ENCODE measurements at regions not wholly inside any gene's neighbourhood (a gene's known extent, or its start where the extent isn't known, plus 50 kb on each side); places are given as distances from the start of the nearest gene placed in this dataset.

DNA sequence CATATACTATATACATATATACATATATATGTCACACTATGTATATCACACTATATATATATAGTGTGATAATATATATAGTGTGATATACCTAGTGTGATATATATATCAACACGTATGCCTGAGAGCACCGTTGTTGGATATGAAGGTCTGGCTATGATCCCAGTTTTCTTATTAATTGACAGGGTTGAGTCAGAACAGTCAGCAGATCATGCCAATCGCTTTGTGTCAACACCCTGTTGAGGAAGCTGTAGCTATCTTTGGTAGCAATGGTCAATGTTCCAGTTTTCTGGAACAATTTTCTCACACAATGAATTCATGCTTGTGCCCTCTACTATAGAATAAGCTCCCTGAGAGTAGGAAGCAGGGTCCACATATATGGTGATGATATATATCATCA is 496.0 kb upstream of the AGA start:
- no peak for DNase-seq

DNA sequence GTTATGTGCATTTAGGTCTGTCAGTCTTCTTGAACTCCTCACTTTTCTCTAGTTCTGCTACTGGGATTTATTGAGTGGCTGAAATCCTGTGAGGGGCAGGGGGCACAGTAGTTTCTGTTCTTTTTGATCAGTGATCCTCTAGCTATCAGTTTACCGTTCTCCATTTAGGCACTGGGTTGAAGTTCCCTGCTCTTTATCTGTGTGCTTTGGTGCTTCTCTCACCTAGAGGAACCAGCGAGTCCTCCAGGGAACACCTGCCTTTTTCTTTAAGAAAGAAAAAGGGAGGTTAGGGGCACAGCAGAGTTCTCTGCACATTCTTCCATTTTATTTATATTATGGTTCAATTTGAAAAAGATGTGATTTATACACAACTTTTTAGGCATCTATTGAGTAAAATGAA is 503.0 kb upstream of the AGA start:
- H3K4me3 ChIP-seq, result no peak overlapping the region

More for the DNA sequence above, 496.0 kb upstream of the AGA start:
- Histone ChIP-seq H3K36me3 (no peaks in the 10 kb centered on the region), H3K4me3 (no peak overlapping the region), H3K9me3 (no peaks in the 10 kb centered on the region), H3K27me3 (no peaks in the 10 kb centered on the region)

DNA sequence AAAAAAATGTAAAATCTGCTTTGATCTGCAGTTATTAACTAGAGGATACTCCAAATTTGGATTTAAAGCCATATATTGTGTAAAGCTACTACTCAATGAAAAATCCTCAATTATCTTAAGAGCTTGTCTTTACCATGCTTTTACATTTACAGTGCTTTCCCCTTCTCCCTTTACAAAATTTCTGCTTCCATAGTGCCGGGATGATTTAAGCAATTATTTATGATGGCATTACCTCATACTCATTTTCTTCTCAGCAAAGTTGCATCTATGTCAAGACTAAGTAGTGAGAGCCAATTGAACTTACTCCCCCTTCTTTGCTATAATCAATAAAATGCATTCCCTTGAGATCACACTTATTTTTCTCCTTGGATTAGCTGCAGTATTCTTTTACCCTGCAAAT is 505.4 kb upstream of the AGA start:
- DNase-seq, result no peak
- no peaks in the 10 kb centered on the region for H3K27me3 ChIP-seq
- no peaks in the 10 kb centered on the region for H3K9me3 ChIP-seq
- no peaks in the 10 kb centered on the region for H3K36me3 ChIP-seq
- H3K4me3 ChIP-seq, result no peak overlapping the region

More for the DNA sequence above, 503.0 kb upstream of the AGA start:
- no peak for DNase-seq
- no peaks in the 10 kb centered on the region for H3K27me3 ChIP-seq
- H3K36me3 ChIP-seq, result no peaks in the 10 kb centered on the region
- H3K9me3 ChIP-seq, result no peaks in the 10 kb centered on the region

GRCh38 chr4:177948853-177949252 is 506.6 kb upstream of the AGA start:
- Histone ChIP-seq H3K4me3 (no peak overlapping the region), H3K27me3 (no peaks in the 10 kb centered on the region), H3K36me3 (no peaks in the 10 kb centered on the region), H3K9me3 (no peaks in the 10 kb centered on the region)
- DNase-seq, result no peak

DNA sequence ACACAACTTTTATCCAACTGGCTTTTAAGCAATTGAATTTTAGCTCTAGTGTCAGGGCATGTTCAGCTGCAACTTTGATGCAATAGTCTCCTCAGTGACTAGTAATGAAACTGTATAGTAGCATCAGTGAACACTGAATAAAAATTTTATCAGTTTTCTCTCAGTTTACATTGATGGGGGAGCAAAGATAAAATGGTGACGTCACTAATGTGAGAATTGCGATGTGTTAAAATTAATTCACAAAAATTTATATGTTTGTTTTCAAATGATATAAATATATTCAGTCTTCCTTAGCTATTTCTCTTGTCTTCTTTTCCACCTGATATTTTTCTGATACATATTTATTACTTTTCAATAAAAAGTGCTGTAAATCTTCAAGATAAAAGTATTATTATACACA is 508.8 kb upstream of the AGA start:
- no peak for DNase-seq
- H3K27me3 ChIP-seq, result no peaks in the 10 kb centered on the region
- no peaks in the 10 kb centered on the region for H3K36me3 ChIP-seq
- H3K4me3 ChIP-seq, result no peak overlapping the region
- no peaks in the 10 kb centered on the region for H3K9me3 ChIP-seq

DNA sequence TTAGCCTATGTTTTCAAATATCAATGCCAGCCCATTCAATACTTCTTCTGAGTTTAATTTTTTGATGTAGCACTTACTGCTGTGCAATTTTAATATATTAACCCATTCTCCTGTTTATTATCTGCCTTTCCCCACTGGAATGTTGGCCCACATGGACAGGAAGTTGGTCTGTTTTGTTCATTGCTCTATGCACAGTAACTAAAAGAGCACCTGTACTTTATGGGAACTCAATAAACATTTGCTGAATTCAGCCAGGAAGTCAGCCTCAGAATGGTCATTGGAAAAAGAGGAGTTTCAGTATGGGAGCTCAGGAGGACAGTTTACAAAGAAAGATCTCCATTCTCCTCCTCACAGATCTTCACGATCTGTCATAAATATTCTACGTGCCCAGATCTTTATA is 510.5 kb upstream of the AGA start:
- H3K27me3 ChIP-seq, result no peaks in the 10 kb centered on the region
- H3K36me3 ChIP-seq, result no peaks in the 10 kb centered on the region
- H3K9me3 ChIP-seq, result no peaks in the 10 kb centered on the region
- no peak overlapping the region for H3K4me3 ChIP-seq
- no peak for DNase-seq

GRCh38 chr4:177957596-177958360 is 515.5 kb upstream of the AGA start:
- no peaks in the 10 kb centered on the region for H3K36me3 ChIP-seq
- DNase-seq, result no peak
- H3K4me3 ChIP-seq, result no peak overlapping the region
- H3K9me3 ChIP-seq, result no peaks in the 10 kb centered on the region
- no peaks in the 10 kb centered on the region for H3K27me3 ChIP-seq

DNA sequence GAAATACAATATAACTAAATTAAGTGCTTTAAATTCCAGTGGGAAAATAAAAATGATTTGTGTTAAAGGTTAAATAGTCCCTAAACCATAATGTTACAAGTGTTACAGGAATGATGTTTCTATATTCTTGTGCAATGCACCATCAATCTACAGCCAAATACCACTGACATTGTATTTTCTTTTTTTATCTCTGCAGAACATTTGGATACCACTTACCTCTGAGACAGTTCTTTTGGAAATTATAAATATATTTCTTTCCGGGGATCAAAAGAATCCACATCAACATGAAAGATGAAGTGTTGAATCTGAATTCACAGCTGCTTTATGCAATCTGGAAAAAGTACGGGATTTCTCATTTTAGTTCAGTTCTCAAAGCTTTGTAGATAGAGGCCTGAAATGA is 518.3 kb upstream of the AGA start:
- no peaks in the 10 kb centered on the region for H3K27me3 ChIP-seq
- H3K9me3 ChIP-seq, result no peaks in the 10 kb centered on the region
- H3K4me3 ChIP-seq, result no peak overlapping the region
- H3K36me3 ChIP-seq, result no peaks in the 10 kb centered on the region
- DNase-seq, result no peak

GRCh38 chr4:177961761-177962380 is 519.6 kb upstream of the AGA start:
- DNase-seq, result no peak
- Histone ChIP-seq H3K9me3 (no peaks in the 10 kb centered on the region), H3K27me3 (no peaks in the 10 kb centered on the region), H3K4me3 (no peak overlapping the region), H3K36me3 (no peaks in the 10 kb centered on the region)

DNA sequence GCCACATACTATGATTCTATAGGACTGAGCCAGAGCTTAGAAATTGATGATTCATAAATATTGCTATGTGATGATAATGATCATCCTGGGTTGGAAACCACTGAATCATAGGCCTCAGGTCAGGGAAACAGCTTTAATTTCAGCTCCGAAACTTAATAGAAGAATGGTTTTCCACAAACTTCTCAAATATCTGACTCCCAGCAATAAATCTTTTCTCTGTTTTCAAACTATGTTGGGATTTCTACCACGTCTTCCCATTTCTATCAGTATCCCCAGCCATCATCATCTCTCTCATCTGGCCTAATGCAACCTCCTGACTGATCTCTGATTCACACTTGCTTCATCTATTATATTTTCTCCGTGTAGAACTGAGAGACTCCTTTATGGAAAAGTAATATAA is 521.8 kb upstream of the AGA start:
- DNase-seq, result no peak
- H3K36me3 ChIP-seq, result no peaks in the 10 kb centered on the region

DNA sequence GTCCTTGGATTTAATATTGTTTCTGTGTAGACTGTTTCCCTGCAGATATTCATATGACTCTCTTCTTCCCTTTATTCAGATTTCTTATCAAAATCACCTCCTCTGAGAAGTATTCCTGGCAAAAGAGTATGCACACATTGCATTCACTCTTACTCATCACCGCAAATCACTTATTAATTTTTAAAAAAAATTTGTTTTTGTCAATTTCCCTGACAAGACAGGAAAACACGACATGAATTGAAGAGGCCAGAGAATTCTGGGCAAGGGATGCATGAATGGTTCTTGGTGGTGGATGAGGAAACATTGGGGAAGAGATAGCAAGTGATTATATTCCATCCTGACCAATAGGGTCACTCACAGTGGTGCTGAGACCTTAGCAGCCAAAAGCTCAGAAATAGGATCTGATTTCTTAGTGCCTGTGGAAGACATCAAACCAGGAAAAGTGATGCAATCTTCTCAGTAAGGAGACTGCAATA is 522.5 kb upstream of the AGA start:
- Histone ChIP-seq H3K4me3 (no peak overlapping the region), H3K9me3 (no peaks in the 10 kb centered on the region), H3K36me3 (no peaks in the 10 kb centered on the region), H3K27me3 (no peaks in the 10 kb centered on the region)
- no peak for DNase-seq

More for the DNA sequence above, 521.8 kb upstream of the AGA start:
- Histone ChIP-seq H3K9me3 (no peaks in the 10 kb centered on the region), H3K4me3 (no peak overlapping the region), H3K27me3 (no peaks in the 10 kb centered on the region)

GRCh38 chr4:177967328-177967727 is 525.1 kb upstream of the AGA start:
- no peak for DNase-seq
- no peak overlapping the region for H3K4me3 ChIP-seq
- H3K9me3 ChIP-seq, result no peaks in the 10 kb centered on the region
- no peaks in the 10 kb centered on the region for H3K36me3 ChIP-seq
- H3K27me3 ChIP-seq, result no peaks in the 10 kb centered on the region

GRCh38 chr4:177968817-177969442 is 526.7 kb upstream of the AGA start:
- Histone ChIP-seq H3K36me3 (no peaks in the 10 kb centered on the region), H3K4me3 (no peak overlapping the region), H3K27me3 (no peaks in the 10 kb centered on the region), H3K9me3 (no peaks in the 10 kb centered on the region)
- DNase-seq, result no peak

DNA sequence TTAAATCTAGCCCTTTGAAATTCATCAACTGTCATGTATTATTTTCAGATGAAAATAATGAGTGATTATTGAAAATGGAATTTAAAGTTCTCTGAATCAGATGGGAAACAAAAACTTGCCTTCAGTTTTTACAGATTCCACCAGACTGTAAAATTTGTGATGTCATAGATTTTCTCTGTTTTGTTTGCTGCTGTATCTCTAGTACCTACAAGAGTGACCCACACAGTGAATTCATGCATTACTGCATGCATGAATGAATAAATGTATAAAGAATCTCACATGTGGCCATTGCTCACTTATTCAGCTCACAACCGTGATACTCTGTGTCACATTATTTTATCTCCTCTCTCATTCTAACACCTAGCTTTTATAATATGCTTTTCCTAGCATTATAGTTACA is 532.2 kb upstream of the AGA start:
- Histone ChIP-seq H3K9me3 (no peaks in the 10 kb centered on the region), H3K36me3 (no peaks in the 10 kb centered on the region), H3K4me3 (no peak overlapping the region), H3K27me3 (no peaks in the 10 kb centered on the region)
- DNase-seq, result no peak

DNA sequence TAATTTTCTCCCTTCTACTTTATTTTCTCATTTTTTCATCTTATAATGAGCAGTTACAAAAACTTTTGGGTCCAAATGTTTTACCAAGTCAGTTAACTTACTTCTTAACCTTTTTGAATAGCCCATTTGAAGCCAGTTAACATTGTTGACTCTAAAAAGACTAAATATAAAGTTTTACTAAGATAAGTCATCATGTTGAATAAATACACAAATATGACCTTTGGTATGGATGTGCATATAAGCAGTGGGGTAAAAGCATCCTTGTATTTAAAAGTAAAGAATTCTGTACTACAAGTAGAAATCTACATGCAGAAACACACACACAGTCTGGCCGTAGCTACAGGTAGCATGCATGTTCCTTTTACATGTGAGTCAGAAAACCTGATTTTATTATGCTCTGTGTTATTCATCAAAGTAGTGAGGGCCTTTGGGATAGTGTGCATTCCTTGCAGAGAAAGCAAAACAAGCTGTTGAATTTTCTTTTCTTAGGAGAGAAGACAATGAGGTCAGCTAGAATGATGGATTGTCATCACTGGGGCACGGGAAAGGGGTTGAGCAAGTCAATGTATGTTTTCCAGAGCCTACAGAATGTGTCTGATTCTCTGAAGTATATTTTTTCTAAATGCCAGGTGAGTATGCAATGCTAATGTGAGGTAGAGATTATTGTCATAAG is 533.2 kb upstream of the AGA start:
- no peak overlapping the region for H3K4me3 ChIP-seq
- H3K9me3 ChIP-seq, result no peaks in the 10 kb centered on the region
- H3K27me3 ChIP-seq, result no peaks in the 10 kb centered on the region
- H3K36me3 ChIP-seq, result no peaks in the 10 kb centered on the region
- DNase-seq, result no peak

DNA sequence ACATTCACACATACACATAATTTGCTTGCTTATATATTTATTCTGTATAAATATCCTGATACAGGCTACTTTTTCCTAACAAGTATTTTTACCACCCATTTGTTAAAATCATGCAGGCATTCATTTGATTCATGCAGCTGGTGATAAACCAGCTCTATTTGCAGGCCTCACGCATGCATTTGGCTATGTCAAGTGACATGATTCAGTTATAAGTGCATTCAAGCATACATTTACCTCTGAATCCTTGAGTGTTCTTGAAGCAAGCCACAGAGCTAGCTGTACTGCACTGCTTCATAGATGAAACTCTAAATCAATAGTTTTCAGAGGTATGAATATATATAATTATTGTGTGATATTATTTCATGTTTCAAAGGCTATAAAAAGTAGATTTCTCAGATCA is 544.0 kb upstream of the AGA start:
- Histone ChIP-seq H3K9me3 (no peaks in the 10 kb centered on the region), H3K36me3 (no peaks in the 10 kb centered on the region), H3K4me3 (no peak overlapping the region), H3K27me3 (peaks cover 8% of the 10 kb centered on the region)
- DNase-seq, result no peak

- H3K4me3 ChIP-seq, result no peak overlapping the region
- no peaks in the 10 kb centered on the region for H3K9me3 ChIP-seq
- DNase-seq, result no peak
- H3K36me3 ChIP-seq, result no peaks in the 10 kb centered on the region
- no peaks in the 10 kb centered on the region; the same call in 1 of the 2 replicates for H3K27me3 ChIP-seq
Observed at GRCh38 chr4:177987896-177988295, 545.7 kb upstream of the AGA start.

Data from MG63 (cell line).